ENCODE measurements at regions not wholly inside any gene's neighbourhood (a gene's known extent, or its start where the extent isn't known, plus 50 kb on each side); places are given as distances from the start of the nearest gene placed in this dataset.
"Not testable (repeated sequence)": the region's sequence is repeated elsewhere in the genome, so short reads cannot be mapped to it uniquely, and the experiment has no call there.

DNA sequence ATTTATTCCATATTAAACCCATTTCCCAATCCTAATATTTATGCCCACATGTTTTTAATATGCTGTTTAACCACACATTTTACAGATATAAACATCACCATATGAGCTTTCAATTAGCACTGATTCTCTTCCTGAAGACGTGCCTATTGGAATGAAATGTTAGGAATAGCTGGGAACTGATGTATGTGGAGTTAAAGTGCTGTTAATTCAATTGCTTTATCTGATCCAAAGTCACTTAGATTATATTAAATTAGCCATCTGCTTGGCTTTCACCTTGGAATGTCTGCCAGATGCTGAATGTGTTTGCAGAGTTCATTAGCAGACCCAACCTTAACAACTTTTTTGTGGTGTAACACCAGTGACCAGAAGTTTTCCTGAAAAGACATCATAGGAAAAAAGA lies 942.9 kb upstream of the KLHL29 start:
- DNase-seq, result no peak

DNA sequence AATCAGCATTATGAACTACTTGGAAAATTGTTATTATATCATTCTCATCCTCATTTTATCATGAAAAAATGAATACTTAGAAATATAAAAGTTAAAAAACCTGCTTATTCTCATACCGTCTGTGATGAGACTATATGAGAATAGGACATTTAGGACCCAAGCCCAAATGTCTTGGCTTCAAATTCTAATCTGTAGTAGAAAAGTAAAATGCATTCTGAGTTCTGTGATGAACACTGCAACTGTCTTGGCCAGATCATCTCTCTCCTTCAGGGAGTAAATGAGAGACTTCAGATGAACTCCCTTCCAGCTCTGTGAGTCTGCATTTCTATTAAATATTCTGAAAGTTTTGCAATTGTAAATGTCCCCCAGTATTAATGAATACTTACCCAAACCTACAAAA lies 940.7 kb upstream of the KLHL29 start:
- no peak for DNase-seq

DNA sequence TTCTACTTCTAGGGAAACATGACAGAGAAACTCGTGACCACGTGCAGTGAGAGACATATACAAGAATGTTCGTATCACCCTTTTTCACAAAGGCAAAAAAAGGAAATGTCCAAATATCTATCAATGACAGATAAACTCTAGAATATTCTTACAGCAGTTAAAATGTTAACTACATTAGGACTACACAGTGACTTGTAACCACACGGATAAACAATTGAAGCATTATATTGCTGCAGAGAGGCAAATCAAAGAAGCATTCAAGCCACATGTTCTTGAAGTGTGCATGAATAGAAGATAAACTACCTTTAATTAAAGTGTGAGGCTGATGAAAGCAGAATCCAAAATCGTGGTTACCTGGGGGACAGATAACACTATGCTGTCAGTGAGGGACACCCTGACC lies 935.3 kb upstream of the KLHL29 start:
- no peak for DNase-seq

DNA sequence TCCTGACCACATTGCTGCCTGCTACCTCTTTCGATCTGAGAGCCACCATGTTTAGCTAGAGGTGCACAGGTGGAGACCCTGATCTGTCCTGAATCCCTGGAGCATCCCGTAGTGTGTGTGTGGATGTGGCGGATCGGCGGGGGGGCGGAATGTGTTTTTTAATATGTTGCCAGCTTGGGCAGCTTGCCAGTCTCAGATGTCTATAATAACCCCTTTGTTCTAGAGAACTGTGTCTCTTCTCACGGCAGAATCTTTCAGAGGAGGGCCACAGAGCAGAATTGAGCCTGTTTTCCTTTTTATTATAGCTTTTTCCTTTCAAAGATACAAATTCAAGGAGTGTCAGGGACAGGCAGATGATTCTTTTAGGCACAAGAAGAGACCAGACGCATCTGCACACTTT lies 934.1 kb upstream of the KLHL29 start:
- DNase-seq, result no peak

DNA sequence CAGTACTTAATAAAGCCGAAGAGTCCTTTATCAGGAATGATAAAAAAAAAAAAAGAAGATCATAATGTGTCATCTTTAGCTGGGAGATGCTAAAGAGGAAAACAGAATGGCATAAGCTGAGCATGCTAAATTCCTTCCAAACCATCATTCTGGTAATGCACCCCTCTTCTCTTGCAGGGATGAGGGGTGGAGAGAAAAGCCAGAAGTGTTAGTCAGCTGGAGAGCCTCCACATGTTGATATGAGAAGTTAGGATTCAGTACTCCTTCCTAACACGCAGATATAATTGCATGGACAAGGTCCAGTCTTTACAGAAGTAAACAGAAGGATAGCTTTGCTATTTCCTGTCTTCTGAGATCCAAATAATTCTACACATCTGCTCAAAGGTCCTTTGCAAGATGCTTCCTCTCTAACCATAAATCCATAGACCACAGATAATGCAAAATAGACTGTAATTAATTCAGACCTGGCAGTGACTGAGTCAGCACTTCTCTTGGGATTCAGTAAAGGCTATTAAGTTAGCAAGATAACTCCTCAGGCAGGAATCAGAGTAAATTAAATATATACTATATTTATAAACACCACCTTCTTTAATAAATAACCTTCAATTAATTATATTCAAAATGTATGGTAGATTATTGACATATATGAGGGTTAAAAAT lies 930.0 kb upstream of the KLHL29 start:
- no peak for DNase-seq

DNA sequence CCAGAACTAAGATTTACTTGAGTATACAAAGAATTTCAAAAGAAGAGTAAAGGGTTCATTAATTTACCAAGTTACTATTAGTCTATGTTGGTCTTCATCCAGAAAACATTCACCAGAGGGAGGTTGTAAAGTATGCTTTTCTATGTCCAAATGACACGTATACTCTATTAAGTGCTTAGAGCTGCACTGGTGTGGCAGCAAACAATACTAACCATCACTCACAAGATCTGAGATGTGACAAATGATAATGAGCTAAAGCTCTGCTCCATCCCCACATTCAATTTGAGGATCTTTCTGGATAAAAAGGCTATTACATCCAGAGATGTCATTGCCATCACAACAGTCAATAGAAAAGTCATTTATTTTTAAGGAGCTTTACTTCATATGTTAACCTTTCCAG lies 926.5 kb upstream of the KLHL29 start:
- no peak for DNase-seq

DNA sequence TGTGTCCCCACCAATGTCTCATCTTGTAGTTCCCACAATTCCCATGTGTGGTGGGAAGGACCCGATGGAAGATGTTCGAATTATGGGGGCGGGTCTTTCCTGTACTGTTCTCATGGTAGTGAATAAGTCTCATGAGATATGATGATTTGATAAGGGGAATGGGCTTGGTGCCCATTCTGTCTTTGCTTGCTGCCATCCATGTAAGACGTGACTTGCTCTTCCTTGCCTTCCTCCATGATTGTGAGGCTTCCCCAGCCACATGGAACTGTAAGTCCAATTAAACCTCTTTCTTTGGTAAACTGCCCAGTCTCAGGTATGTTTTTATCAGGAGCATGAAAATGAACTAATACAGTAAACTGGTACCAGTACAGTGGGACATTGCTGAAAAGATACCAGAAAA lies 909.9 kb upstream of the KLHL29 start:
- not testable (repeated sequence) for DNase-seq

DNA sequence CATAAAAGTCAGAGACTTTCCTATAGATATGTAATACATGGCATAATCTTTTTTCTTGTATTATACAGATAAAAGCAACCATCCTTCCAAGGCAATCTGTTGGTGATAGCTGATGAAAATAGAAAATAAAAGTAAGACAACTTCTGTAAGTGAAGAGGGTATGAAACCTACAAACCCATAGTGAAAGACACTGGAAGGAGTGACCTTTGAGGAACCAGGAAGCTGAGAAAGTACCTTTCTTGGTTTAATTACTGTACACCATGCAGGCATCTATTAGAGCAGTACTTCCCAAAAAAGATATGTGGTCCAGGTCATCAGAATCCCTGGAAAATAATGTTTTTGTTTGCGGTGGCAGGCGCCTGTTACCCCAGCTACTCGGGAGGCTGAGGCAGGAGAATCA lies 906.6 kb upstream of the KLHL29 start:
- no peak for DNase-seq

DNA sequence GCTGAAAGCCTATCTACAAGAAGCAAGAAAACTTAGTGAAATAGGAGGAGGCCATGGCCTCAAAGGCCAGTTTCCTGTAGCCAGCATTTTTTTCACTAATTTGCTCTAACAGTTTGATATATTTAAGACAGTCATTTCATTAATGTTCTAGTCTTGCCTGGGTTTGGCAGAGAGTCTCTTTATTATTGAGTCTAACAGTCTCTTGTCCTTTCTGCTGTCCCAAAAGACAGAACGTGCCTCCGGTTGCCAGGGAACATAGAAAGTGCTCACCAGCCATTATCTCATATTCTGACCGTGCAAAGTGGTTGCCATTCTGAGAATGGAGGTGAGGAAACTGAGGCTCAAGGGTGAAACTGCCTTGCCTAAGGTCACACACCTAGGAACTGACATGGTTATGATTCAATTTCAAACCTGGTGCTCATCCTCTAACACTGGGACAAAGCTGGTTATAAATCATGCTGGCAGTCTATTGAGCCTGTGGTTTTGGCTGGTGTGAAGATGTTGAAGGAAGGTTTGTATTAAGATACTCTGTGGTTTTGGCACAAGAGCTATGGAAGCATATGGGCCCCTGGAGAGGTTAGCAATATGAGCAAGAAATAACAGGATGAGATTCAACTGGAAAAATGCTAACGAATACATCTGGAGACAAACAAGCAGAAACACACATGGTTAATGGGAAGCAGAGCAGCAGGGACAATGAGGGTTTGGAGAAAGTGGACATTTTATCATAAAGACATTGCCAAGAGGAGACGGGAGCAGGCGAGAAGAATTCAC lies 903.3 kb upstream of the KLHL29 start:
- DNase-seq, result no peak

DNA sequence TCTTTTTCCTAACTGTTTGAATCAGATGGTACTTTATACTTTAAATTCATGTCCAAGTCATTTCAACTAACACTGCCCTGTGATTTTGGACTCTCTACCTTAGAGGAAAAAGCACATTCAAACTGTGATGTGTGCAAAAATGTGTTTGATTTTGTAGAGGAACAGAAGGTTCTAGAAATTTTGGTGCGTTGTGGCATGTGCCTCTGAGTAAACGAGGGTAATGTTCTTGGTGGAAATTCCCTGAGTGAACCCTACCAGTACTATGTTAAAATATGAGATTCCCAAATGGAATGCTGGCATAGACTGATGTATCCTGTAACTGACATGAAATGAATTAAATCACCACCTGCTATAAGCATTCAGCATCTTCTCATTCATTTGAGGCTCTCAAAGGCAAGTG lies 901.9 kb upstream of the KLHL29 start:
- DNase-seq, result no peak

DNA sequence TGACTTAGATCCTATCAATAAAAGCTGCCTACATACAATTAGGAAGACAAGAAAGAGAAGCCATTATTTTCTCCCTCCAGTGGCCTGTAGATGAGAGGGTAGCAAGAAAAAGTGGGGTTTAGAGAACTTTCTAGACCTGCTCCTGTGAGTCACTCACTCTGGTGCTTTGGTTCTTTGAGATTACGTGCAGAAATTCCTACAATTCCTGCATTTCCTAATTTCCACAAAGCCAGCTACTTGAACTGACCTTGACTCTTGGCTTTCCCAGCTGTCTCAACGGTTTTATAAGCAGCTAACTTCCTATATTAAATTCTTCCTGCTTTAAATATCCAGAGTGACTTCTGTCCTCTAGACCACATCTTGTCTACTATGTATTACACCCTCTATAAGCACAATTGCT lies 899.5 kb upstream of the KLHL29 start:
- DNase-seq, result no peak

DNA sequence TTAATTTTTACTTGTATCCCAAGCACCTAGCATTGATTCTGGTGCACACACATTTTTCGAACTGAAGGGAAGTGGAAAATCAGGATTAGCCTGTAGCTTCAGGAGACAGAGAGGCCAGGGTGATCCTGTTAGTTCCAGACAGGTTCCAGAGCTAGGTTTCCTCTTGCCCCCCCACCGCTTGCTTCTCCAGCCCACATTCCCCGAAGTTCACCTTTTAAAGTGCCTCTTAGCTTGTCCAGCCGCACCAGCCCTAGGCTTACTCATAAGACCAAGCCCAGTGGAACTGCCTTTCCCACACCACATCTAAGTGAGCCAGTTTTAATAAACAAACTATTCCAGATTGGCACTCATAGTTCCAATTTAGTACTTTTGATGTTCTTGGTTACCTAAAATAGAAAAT lies 898.6 kb upstream of the KLHL29 start:
- DNase-seq, result no peak

DNA sequence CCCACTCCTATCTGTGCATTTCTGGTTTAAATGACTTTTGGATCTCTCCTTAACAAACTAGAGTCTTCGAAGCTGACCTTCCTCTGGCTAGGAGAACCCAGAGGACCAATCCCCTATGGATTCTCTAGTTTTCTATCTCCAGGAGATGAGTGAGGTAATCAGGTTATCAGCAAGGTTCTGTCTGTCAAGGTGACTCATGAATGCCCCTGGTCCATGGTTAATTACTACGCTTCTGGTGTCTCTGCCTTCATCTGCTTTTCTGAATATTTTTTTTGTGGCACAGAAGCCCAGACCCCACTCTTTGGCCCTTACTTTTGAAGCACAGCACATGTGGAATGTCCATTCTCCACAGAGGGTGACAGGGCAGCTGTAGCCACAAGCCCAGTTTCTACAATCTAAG lies 897.9 kb upstream of the KLHL29 start:
- no peak for DNase-seq

DNA sequence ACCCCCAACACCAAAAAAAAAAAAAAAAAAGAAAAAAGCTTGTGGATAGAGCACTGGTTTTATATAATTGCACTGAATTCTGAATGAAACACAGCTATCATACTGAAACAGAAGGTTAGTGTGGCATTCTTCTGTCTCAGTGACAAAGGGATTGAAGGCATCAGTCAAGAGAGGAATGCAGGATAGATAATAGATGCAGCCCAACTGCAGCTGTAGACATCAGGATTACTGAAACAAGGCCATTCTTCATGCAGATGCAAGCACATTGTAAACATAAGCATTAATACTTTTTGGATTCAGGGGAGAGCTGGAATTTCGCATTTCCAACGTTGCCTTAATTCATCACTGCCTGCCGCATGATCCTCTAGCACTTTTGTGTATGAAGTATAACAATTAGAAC lies 897.4 kb upstream of the KLHL29 start:
- no peak for DNase-seq

DNA sequence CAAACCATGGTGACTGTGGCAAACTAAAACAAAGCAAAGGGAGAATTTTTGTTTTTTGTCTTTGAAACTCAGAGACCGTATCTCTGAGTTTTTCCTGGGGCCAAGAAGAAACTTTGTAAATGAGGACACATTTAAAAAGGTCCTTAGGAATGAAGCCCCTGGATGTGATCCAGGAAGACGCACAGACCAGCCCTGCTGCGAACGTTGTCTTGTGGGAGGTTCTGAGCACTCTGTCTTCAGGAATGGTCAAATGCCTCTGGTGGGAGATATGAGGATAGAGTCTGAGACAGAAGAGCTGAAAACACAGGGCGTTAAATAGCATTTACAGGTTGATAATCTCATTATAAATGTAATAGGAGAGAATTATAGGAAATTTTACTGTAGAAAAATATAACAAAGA lies 893.5 kb upstream of the KLHL29 start:
- no peak for DNase-seq

DNA sequence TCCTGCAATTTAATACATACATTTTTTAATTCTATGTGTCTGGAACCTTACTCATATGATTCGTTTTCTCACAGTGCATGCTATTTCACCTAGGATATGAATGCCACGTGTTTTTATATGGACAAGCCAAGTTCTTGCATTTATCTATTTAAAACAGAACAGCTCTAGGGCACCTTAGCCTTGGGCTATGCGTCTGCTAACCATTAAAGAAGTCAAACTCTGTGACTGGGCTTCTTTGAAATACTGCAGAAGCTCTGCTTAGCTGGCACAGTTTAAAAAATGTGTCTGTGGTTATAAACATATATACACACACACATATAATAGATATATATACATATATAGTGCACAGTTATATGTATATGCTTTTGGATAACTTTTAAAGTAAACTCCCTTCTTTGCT lies 890.8 kb upstream of the KLHL29 start:
- DNase-seq, result no peak

DNA sequence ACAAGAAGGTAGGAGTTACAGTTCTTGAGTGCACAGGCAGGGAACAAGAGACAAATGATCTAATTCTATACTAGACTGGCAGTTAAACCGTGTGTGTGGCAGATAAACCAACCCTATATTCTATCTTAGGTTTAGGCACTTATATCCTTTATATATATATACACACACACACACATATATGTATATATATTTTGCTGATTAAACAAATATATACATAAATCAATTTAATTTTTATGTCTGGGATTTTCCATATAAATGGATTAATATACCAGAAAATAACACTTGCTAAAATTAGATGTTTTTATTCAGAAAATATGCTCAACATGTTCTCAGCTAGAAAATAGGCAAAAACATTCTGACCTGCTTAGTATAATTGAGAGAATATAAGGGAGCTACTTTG lies 887.9 kb upstream of the KLHL29 start:
- no peak for DNase-seq

DNA sequence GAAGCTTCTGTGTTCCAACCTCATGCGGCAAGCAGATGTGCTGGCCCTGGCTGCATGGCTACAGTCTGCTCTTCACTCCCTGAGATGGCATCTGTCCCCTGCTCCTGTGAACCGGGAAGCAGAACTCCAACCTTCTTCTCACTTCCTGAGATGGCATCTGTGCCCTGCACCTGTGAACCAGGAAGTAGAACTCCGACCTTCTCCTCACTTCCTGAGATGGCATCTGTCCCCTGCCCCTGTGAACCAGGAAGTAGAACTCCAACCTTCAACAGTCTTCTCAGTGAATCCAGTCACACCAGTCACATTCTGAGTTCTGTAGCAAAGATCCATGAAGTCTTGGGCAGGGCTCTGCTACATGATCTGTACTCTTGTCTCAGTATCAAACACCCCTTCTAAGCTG lies 887.2 kb upstream of the KLHL29 start:
- no peak for DNase-seq

DNA sequence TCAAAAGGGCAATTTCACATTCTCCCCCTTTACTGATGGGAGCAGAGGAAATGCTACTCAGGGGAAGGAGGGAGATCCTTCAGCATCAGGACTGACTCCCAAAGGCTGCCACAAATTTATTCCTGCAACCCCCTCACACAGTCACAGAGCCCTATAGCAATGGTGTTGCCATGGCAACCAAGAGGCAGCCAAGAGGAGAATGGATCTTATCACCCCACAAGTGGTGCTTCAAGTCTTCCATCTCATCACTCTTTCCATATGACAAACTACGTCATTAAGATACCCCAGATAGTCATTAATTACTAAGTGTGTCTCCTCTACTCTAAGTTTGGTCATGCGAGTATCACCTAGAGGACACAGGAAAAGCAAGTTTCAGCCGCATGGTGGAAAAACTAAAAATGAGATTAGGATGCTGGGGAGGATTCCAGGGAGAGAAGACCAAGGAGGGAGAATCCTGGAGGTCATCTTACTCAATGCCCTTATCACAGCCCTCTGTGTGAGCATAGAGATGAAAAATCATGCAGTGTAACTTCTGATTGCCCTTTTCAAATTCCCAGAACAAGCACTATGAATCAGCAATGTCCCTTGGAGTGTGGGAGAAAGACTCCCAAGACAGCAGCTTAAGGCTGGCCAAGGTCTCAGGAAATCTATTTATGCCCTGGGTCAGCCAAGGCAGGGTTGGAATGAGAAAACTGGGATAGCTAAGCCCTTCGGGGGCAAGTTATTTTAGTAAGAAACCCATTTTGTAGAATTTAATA lies 885.7 kb upstream of the KLHL29 start:
- no peak for DNase-seq

DNA sequence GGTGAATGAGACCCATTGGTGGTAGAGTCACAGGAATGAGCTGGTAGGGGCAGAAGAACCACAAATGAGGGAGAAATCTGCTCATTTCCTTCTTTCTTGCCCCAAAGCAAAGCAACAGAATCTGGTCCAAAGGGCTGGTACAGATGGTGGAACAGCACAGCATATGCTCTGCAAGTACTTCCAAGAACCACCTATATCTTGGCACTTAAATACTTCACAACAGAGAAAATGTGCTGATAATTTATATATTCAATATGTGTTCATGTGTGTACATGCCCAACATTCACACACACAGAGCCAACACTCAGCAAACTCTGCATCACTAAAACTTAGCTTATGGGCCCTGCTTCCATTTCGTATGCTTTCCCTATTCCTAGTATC lies 884.4 kb upstream of the KLHL29 start:
- DNase-seq, result no peak

DNA sequence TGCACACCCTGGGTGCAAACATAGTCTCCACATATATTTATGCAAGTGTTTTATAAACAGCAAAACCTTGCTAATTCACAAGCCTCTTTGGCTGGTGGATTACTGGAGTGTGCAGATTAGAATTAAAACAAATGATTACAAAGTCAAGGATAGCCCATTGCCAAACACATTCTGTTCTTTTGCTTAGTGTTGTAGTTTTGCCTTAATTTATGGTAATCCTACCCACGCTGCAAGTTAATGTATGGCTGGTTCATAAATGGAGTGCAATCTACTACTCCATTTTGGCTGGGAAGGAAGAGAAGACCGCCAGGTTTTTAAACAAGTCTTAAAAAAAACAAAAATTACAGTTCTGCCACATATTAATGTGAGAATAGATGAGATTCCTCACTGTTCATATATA lies 883.1 kb upstream of the KLHL29 start:
- no peak for DNase-seq

DNA sequence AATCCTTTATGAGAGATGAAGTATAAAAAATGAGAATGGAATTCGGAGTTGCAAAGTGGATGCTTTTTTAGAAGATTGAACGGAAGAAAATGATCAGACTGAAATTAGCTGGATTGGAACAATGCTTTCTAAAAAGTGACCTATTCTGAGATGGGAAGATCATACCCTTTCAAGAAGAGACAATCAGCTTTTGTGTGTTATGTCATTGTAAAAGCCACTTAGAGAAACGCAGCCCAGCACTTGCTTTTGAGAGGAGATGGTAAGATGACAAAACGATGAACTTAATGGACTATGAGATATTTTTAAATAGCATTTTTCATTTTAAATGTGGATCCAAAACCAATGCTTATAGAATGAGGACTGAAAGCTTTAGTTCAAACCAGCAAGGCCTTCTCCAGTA lies 871.4 kb upstream of the KLHL29 start:
- DNase-seq, result no peak

DNA sequence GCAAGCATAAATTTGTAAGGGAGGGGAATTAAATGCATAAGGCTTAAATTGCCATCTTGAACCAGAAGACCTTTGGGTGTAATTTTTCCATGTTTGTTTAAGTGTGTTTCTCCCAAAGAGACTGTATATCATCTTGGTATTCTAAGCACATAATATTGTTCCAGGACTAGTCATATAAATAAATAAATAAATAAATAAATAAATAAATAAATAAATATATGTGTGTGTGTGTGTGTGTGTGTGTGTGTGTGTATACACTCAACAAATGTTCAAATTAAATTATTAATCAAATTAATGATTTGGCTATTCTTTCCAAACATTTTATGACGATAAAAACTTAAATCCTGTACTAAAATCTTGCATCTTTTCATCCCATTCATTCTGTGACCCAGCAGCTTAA lies 867.8 kb upstream of the KLHL29 start:
- DNase-seq, result no peak

DNA sequence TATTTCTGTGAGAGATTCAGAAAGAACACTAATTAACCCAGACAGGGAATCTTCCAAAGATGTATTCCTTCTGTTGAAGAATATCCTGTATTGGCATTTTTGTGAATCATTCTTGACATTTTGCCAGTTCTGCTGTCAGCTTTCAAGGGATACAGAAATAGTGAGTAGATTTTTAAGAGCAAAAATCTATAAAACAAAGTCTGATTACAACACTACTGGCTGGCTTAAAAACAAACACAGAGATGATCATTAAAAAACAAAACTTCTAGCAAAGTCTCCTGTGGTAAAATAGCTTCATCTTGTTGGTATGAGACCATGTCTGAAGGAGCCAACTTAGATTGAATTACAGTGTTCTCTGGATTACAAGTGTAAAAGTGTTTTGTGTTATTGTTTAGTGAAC lies 866.3 kb upstream of the KLHL29 start:
- no peak for DNase-seq

All from effector CD4-positive, alpha-beta T cell (primary cell).